Stomach (tissue), 4 donors: ENCODE measurements at regions not wholly inside any gene's neighbourhood (a gene's known extent, or its start where the extent isn't known, plus 50 kb on each side); places are given as distances from the start of the nearest gene placed in this dataset.

Experiments
- CTCF ChIP-seq, 7 experiments: fragments of 450-650 bp in 4 of 7; fragments of 200-600 bp in 3 of 7; sonication (generic) in 3 of 7; IDR thresholded peaks; one replicate each; pipeline ENCODE4 v1.5.1; 2016 to 2019; ENCODE audit warnings: antibody characterized with exemption in 7 of 7, control low read depth in 2 of 7, mild to moderate bottlenecking in 1 of 7
- EP300 ChIP-seq: sonication (generic); formaldehyde crosslinking; IDR thresholded peaks from one replicate; pipeline ENCODE4 v1.6.1; 2017; ENCODE audit warnings: antibody characterized with exemption

GRCh38 chr13:64362564-64362963 is 2867.6 kb downstream of the PCDH9 start:
- TF ChIP-seq CTCF (IDR thresholded peaks at IDR 0.05) (no peak), EP300 (no peak)
